ENCODE measurements at regions not wholly inside any gene's neighbourhood (a gene's known extent, or its start where the extent isn't known, plus 50 kb on each side); places are given as distances from the start of the nearest gene placed in this dataset.

DNA sequence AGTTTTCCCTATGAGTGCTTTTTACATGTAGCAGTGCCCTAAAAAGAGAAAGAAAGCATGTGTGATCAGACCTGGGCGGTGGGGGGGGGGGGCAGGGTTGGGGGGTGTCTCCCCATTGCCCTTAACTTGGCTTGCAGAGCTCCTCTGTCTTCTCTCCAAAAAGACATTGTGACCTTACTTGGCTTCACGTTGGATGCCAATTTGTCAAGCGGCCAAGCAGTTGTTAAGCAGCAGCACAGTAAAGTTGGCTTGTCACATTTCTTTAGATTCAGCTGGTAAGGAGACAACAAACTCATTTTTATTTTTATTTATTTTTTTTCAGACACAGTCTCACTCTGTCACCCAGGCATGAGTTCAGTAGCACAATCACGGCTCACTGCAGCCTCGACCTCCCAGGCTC lies 57.3 kb upstream of the ZNF157 start:
- Histone ChIP-seq H3K36me3 (ENCODE audit: low read depth, low read length) (no peaks in the 10 kb centered on the region), H3K9ac (ENCODE audit: low read length) (no peak overlapping the region), H3K79me2 (ENCODE audit: low read length) (no peaks in the 10 kb centered on the region), H3K9me2 (replicated peaks; ENCODE audit: low read length) (no peaks in the 10 kb centered on the region), H3K4me2 (ENCODE audit: low read length) (0 out of 2 replicates have a peak overlapping the region, but pooled peaks have one; percentile 78), H3K4me1 (ENCODE audit: insufficient read depth, low read length) (peaks cover 4% of the 10 kb centered on the region; the same call in 1 of the 2 replicates), H2AFZ (ENCODE audit: low read length) (no peak overlapping the region), H4K20me1 (ENCODE audit: low read length) (no peaks in the 10 kb centered on the region), H3K27me3 (ENCODE audit: low read length) (no peaks in the 10 kb centered on the region), H3K9me3 (ENCODE audit: low read length) (no peaks in the 10 kb centered on the region), H3F3A (ENCODE audit: low read length, unreplicated experiment) (no peaks in the 10 kb centered on the region), H3K27ac (ENCODE audit: low read length) (no peak overlapping the region), H3K4me3 (ENCODE audit: low read length) (no peak overlapping the region)
- DNase-seq (no peak), ATAC-seq (no peak)
- POLR2A ChIA-PET (ENCODE audit: unreplicated experiment) = no interaction called here
- intact Hi-C loops (cut with micrococcal nuclease) = loop anchor here (5.0 kb wide), 3 partner anchors 69 to 96 kb away; partner anchors contain the start of gene CDK16
- TF ChIP-seq EZH2 (IDR thresholded peaks at IDR 0.05; ENCODE audit: low read length, unreplicated experiment) = no peak
- TF ChIP-seq, protein P1, sequence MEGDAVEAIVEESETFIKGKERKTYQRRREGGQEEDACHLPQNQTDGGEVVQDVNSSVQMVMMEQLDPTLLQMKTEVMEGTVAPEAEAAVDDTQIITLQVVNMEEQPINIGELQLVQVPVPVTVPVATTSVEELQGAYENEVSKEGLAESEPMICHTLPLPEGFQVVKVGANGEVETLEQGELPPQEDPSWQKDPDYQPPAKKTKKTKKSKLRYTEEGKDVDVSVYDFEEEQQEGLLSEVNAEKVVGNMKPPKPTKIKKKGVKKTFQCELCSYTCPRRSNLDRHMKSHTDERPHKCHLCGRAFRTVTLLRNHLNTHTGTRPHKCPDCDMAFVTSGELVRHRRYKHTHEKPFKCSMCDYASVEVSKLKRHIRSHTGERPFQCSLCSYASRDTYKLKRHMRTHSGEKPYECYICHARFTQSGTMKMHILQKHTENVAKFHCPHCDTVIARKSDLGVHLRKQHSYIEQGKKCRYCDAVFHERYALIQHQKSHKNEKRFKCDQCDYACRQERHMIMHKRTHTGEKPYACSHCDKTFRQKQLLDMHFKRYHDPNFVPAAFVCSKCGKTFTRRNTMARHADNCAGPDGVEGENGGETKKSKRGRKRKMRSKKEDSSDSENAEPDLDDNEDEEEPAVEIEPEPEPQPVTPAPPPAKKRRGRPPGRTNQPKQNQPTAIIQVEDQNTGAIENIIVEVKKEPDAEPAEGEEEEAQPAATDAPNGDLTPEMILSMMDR (conservative IDR thresholded peaks at IDR 0.05; ENCODE audit: low read depth, low read length) = no peak
- no peak for TF ChIP-seq EZH2phosphoT487 (IDR thresholded peaks at IDR 0.05; ENCODE audit: borderline replicate concordance, low read length)
- CTCF ChIA-PET = interaction anchor here (0.6 to 1.5 kb wide), 3 partner anchors 80 to 113 kb away, joined by 3 to 5 read pairs (median 3); partner anchors contain the start of gene USP11
- no TSS peak for BruUV-seq (replicated peaks)

DNA sequence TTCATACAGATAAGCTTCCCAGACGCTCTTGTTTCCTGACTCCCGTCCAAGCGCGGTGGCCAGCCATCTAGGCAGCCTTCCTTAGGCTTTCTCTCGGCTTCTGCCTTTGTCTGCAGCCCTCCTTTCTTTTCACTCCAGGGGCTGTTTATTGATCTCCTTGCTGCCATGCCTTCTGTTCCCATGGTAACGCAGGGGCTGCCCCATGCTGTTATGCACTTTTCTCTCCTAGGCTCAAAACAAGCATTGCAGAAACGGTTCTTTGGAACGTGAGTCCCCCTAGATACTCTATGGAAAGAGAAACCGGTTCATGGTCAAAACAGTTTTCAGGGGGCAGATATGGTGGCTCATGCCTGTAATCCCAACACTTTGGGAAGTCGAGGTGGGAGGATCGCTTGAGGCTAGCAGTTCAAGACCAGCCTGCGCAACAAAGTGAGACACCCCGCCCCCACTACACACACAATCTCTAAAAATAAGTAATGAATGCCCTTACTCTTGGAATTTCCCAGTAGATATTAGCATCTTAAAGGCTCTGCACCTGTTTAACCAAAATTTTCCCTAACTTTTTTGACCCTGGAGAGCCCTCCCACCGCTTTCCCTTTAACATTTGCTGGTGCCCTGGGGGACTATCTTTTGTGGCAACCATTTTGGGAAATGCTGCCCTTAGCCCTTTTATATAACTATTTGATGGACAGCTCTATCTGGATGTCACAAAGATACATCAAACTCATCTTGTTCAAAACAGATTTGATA lies 53.9 kb upstream of the ZNF157 start:
- H2AFZ ChIP-seq (ENCODE audit: low read length) = no peak overlapping the region
- CTCF ChIA-PET = no interaction called here

More for the DNA sequence above, 53.9 kb upstream of the ZNF157 start:
- Histone ChIP-seq H3K27ac (ENCODE audit: low read length) (no peak overlapping the region), H3K4me2 (ENCODE audit: low read length) (no peak overlapping the region), H3K4me1 (ENCODE audit: insufficient read depth, low read length) (peaks cover 4% of the 10 kb centered on the region; the same call in 1 of the 2 replicates), H3K9me3 (ENCODE audit: low read length) (no peaks in the 10 kb centered on the region), H3K79me2 (ENCODE audit: low read length) (no peaks in the 10 kb centered on the region), H3K9me2 (replicated peaks; ENCODE audit: low read length) (no peaks in the 10 kb centered on the region), H3F3A (ENCODE audit: low read length, unreplicated experiment) (no peaks in the 10 kb centered on the region), H3K36me3 (ENCODE audit: low read depth, low read length) (no peaks in the 10 kb centered on the region), H4K20me1 (ENCODE audit: low read length) (no peaks in the 10 kb centered on the region), H3K27me3 (ENCODE audit: low read length) (no peaks in the 10 kb centered on the region), H3K9ac (ENCODE audit: low read length) (no peak overlapping the region), H3K4me3 (ENCODE audit: low read length) (no peak overlapping the region)
- BruUV-seq (replicated peaks) = no TSS peak
- no peak for ATAC-seq
- no peak for DNase-seq
- intact Hi-C loops (cut with micrococcal nuclease) = no loop called here
- POLR2A ChIA-PET (ENCODE audit: unreplicated experiment) = no interaction called here
- no peak for TF ChIP-seq EZH2 (IDR thresholded peaks at IDR 0.05; ENCODE audit: low read length, unreplicated experiment)
- no peak for TF ChIP-seq EZH2phosphoT487 (IDR thresholded peaks at IDR 0.05; ENCODE audit: borderline replicate concordance, low read length)
- TF ChIP-seq, protein P1 (conservative IDR thresholded peaks at IDR 0.05; ENCODE audit: low read depth, low read length) = no peak
